Astrocyte (in vitro differentiated cells and primary cell): ENCODE measurements at regions not wholly inside any gene's neighbourhood (a gene's known extent, or its start where the extent isn't known, plus 50 kb on each side); places are given as distances from the start of the nearest gene placed in this dataset.

Source experiments
- DNase-seq: peaks from one replicate; pipeline ENCODE4 v3.0.0-alpha.2; 2010; ENCODE audit warnings: low read depth
- FAIRE-seq: peaks from 2 replicates; lab custom pipeline; 2011; peaks lifted over from hg19 to GRCh38; lab: Jason Lieb, UNC
- H2AFZ ChIP-seq: 2 replicates; pipeline ENCODE4 v1.6.0; 2012; ENCODE audit warnings: low read depth, low read length, inconsistent platforms
- H3K27ac ChIP-seq: 2 replicates; pipeline ENCODE4 v1.5.1; 2011; ENCODE audit warnings: low read depth, low read length, inconsistent platforms
- H3K27me3 ChIP-seq: 2 replicates; pipeline ENCODE4 v1.6.0; 2011; ENCODE audit warnings: low read length, inconsistent platforms; ENCODE audit not compliant: insufficient read depth
- H3K36me3 ChIP-seq: 2 replicates; pipeline ENCODE4 v1.5.1; 2011; ENCODE audit warnings: low read length, inconsistent platforms; ENCODE audit not compliant: insufficient read depth
- H3K4me1 ChIP-seq: 2 replicates; pipeline ENCODE4 v1.5.1; 2011; ENCODE audit warnings: low read length, inconsistent platforms; ENCODE audit not compliant: insufficient read depth
- H3K4me2 ChIP-seq: 2 replicates; pipeline ENCODE4 v1.6.0; 2012; ENCODE audit warnings: low read length, inconsistent platforms
- H3K4me3 ChIP-seq: 2 replicates; pipeline ENCODE4 v1.5.1; 2011; ENCODE audit warnings: low read depth, mild to moderate bottlenecking, low read length, inconsistent platforms; ENCODE audit not compliant: insufficient read depth
- H3K79me2 ChIP-seq: 2 replicates; pipeline ENCODE4 v1.6.0; 2012; ENCODE audit warnings: mild to moderate bottlenecking, low read length, inconsistent platforms; ENCODE audit not compliant: insufficient read depth
- H3K9ac ChIP-seq: 2 replicates; pipeline ENCODE4 v1.6.0; 2012; ENCODE audit warnings: mild to moderate bottlenecking, low read length, inconsistent platforms
- H3K9me3 ChIP-seq: 2 replicates; pipeline ENCODE4 v1.5.1; 2012; ENCODE audit warnings: low read depth, mild to moderate bottlenecking, low read length, inconsistent platforms; ENCODE audit not compliant: insufficient read depth
- H4K20me1 ChIP-seq: 2 replicates; pipeline ENCODE4 v1.6.0; 2012; ENCODE audit warnings: low read length, inconsistent platforms; ENCODE audit not compliant: insufficient read depth
- H3K27ac Mint-ChIP-seq: one replicate; pipeline ENCODE4 v1.8.0; 2021; ENCODE audit warnings: mild to moderate bottlenecking, mixed read lengths; ENCODE audit not compliant: unreplicated experiment
- H3K27me3 Mint-ChIP-seq: one replicate; pipeline ENCODE4 v1.8.0; 2021; ENCODE audit warnings: low read depth, mixed read lengths; ENCODE audit not compliant: unreplicated experiment
- H3K36me3 Mint-ChIP-seq: one replicate; pipeline ENCODE4 v1.8.0; 2021; ENCODE audit warnings: low read depth, mixed read lengths; ENCODE audit not compliant: unreplicated experiment
- H3K4me1 Mint-ChIP-seq: one replicate; pipeline ENCODE4 v1.8.0; 2021; ENCODE audit warnings: low read depth, mixed read lengths; ENCODE audit not compliant: unreplicated experiment
- H3K4me3 Mint-ChIP-seq: one replicate; pipeline ENCODE4 v1.8.0; 2021; ENCODE audit warnings: mild to moderate bottlenecking, moderate library complexity, mixed read lengths; ENCODE audit not compliant: unreplicated experiment
- H3K9me3 Mint-ChIP-seq: one replicate; pipeline ENCODE4 v1.8.0; 2021; ENCODE audit warnings: mild to moderate bottlenecking, mixed read lengths; ENCODE audit not compliant: unreplicated experiment
- EZH2 ChIP-seq: IDR thresholded peaks from 2 replicates; pipeline ENCODE4 v1.6.1; 2012; ENCODE audit warnings: mild to moderate bottlenecking, low read length, inconsistent platforms; ENCODE audit not compliant: insufficient read depth
- TF ChIP-seq, protein P1 (sequence below): IDR thresholded peaks from 2 replicates; pipeline ENCODE4 v1.5.1; 2011; ENCODE audit warnings: low read depth, mild to moderate bottlenecking, inconsistent platforms, low read length, moderate library complexity; ENCODE audit not compliant: insufficient read depth

DNA sequence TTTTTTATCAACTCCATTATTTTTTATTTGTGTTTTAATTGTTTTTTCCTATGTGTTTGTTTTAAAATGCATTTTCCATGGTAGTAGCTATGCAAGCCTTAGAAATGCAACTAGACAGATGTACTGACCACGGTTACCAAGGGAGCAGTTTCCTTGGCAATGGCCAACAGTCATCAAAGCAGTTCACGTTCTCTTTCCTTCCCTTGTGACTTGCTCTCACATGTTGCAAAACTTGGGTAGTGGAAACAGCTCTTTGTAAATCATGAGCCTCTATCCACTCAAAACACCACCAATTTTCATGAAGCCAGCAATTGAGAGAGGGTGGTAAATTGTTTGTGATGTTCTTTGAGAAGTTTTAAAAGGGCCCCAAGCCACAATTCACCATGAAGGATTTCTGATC is 499.4 kb upstream of the MDFIC2 start:
- H3K4me3 Mint-ChIP-seq, result no peak overlapping the region
- H3K27ac Mint-ChIP-seq, result peak overlapping the region; percentile 88
- H3K4me3 ChIP-seq, result no peak overlapping the region
- H3K9me3 Mint-ChIP-seq, result peaks cover 7% of the 10 kb centered on the region
- H3K79me2 ChIP-seq, result no peaks in the 10 kb centered on the region
- H3K27ac ChIP-seq, result no peak overlapping the region
- H3K36me3 Mint-ChIP-seq, result no peaks in the 10 kb centered on the region
- no peak overlapping the region for H3K4me2 ChIP-seq
- H3K4me1 Mint-ChIP-seq, result peaks cover 8% of the 10 kb centered on the region
- no peaks in the 10 kb centered on the region for H4K20me1 ChIP-seq
- DNase-seq (peak; percentile 80), FAIRE-seq (no peak)
- H3K9ac ChIP-seq, result no peak overlapping the region
- H3K36me3 ChIP-seq, result no peaks in the 10 kb centered on the region
- H3K9me3 ChIP-seq, result peaks cover 4% of the 10 kb centered on the region
- TF ChIP-seq, protein P1, sequence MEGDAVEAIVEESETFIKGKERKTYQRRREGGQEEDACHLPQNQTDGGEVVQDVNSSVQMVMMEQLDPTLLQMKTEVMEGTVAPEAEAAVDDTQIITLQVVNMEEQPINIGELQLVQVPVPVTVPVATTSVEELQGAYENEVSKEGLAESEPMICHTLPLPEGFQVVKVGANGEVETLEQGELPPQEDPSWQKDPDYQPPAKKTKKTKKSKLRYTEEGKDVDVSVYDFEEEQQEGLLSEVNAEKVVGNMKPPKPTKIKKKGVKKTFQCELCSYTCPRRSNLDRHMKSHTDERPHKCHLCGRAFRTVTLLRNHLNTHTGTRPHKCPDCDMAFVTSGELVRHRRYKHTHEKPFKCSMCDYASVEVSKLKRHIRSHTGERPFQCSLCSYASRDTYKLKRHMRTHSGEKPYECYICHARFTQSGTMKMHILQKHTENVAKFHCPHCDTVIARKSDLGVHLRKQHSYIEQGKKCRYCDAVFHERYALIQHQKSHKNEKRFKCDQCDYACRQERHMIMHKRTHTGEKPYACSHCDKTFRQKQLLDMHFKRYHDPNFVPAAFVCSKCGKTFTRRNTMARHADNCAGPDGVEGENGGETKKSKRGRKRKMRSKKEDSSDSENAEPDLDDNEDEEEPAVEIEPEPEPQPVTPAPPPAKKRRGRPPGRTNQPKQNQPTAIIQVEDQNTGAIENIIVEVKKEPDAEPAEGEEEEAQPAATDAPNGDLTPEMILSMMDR, result no peak
- TF ChIP-seq EZH2, result no peak
- no peaks in the 10 kb centered on the region for H3K27me3 Mint-ChIP-seq
- no peak overlapping the region for H2AFZ ChIP-seq
- H3K4me1 ChIP-seq, result no peaks in the 10 kb centered on the region
- H3K27me3 ChIP-seq, result no peaks in the 10 kb centered on the region

DNA sequence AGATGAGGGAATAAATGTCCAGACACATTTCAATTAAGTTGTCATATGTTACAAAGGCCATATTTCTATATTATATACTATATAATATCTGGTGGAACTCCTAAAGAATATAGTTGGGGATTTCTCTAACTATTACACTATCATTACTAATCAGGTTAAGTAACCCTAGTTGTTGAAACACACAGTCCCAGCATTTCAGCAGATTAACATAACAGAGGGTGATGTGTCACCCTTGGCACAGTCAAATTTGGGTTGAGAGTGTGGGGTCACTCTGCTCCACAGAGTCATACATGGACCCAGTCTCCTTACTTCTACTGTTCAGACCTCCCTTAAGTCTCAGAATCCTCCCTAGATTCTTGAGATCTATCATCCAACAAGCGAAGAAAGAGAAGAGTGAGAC is 496.4 kb upstream of the MDFIC2 start:
- Mint-ChIP-seq H3K9me3 (no peaks in the 10 kb centered on the region), H3K4me3 (no peak overlapping the region), H3K4me1 (peaks cover 10% of the 10 kb centered on the region), H3K36me3 (no peaks in the 10 kb centered on the region), H3K27ac (no peak overlapping the region), H3K27me3 (no peaks in the 10 kb centered on the region)
- no peaks in the 10 kb centered on the region for H3K27me3 ChIP-seq
- no peaks in the 10 kb centered on the region for H3K79me2 ChIP-seq
- H3K27ac ChIP-seq, result no peak overlapping the region
- no peaks in the 10 kb centered on the region for H3K4me1 ChIP-seq
- H2AFZ ChIP-seq, result no peak overlapping the region
- no peaks in the 10 kb centered on the region for H3K36me3 ChIP-seq
- FAIRE-seq, result no peak
- no peak overlapping the region for H3K4me3 ChIP-seq
- no peak for DNase-seq
- H3K9ac ChIP-seq, result no peak overlapping the region
- no peak overlapping the region for H3K4me2 ChIP-seq
- H4K20me1 ChIP-seq, result no peaks in the 10 kb centered on the region
- H3K9me3 ChIP-seq, result peaks cover 4% of the 10 kb centered on the region
- no peak for TF ChIP-seq EZH2
- TF ChIP-seq, protein P1, result no peak

DNA sequence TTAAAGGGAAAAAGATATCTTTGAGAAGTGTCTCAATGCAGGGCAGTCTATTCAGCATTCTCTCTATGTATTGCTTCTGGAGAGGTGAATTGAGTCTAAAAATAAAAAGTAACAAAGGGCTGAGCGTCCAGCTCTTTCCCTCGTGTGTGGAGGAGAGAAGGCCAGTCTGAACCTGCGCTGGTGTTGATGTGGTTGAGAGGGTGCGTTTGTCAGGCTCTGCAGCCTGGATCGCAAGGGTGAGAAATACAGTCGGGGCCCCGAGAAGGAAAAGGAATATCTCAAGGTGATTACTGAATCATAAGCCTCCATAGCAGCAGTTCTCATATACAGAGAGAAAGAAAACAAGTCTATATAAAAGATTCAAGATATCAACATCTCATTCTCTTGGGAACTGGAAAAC is 494.1 kb upstream of the MDFIC2 start:
- peaks cover 3% of the 10 kb centered on the region for H3K4me1 ChIP-seq
- no peaks in the 10 kb centered on the region for H3K36me3 ChIP-seq
- no peaks in the 10 kb centered on the region for H3K79me2 ChIP-seq
- H3K9me3 ChIP-seq, result peaks cover 4% of the 10 kb centered on the region
- Mint-ChIP-seq H3K27ac (no peak overlapping the region), H3K4me1 (peaks cover 4% of the 10 kb centered on the region), H3K4me3 (no peak overlapping the region), H3K9me3 (no peaks in the 10 kb centered on the region), H3K27me3 (no peaks in the 10 kb centered on the region), H3K36me3 (no peaks in the 10 kb centered on the region)
- no peaks in the 10 kb centered on the region for H3K27me3 ChIP-seq
- DNase-seq (no peak), FAIRE-seq (no peak)
- H3K4me2 ChIP-seq, result no peak overlapping the region
- TF ChIP-seq EZH2, result no peak
- TF ChIP-seq, protein P1, result no peak
- H2AFZ ChIP-seq, result no peak overlapping the region
- H3K9ac ChIP-seq, result no peak overlapping the region
- H3K27ac ChIP-seq, result no peak overlapping the region
- H3K4me3 ChIP-seq, result no peak overlapping the region
- no peaks in the 10 kb centered on the region for H4K20me1 ChIP-seq
